ENCODE measurements at regions not wholly inside any gene's neighbourhood (a gene's known extent, or its start where the extent isn't known, plus 50 kb on each side); places are given as distances from the start of the nearest gene placed in this dataset.

DNA sequence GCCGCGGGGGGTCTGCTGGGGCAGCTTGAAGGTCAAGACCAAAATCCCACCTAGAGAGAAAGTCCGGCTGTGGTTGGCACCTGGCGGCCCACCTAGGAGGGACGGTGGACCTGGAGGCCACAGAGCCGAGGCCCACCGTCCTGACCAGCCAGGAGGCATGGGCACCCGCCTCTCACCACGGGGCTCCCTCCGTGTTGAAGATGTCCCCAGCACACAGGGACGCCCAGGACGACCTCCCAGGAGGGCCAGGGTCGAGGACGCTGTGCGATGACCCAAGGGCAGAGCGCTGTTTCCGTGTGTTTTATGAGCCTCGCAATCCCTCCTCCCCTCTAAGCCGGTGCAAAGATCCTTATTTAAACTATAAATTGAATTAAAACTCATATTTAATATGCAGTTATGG is 131.2 kb downstream of the C16orf95 start:
- TF ChIP-seq, protein P1, sequence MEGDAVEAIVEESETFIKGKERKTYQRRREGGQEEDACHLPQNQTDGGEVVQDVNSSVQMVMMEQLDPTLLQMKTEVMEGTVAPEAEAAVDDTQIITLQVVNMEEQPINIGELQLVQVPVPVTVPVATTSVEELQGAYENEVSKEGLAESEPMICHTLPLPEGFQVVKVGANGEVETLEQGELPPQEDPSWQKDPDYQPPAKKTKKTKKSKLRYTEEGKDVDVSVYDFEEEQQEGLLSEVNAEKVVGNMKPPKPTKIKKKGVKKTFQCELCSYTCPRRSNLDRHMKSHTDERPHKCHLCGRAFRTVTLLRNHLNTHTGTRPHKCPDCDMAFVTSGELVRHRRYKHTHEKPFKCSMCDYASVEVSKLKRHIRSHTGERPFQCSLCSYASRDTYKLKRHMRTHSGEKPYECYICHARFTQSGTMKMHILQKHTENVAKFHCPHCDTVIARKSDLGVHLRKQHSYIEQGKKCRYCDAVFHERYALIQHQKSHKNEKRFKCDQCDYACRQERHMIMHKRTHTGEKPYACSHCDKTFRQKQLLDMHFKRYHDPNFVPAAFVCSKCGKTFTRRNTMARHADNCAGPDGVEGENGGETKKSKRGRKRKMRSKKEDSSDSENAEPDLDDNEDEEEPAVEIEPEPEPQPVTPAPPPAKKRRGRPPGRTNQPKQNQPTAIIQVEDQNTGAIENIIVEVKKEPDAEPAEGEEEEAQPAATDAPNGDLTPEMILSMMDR (IDR thresholded peaks at IDR 0.05; ENCODE audit: insufficient read depth, low read depth, low read length): no peak
- TF ChIP-seq EZH2 (IDR thresholded peaks at IDR 0.05; ENCODE audit: insufficient read depth, low read length): no peak

Data from astrocyte (in vitro differentiated cells and primary cell).